SK-N-MC (cell line): ENCODE measurements at regions not wholly inside any gene's neighbourhood (a gene's known extent, or its start where the extent isn't known, plus 50 kb on each side); places are given as distances from the start of the nearest gene placed in this dataset.
"Not testable (repeated sequence)": the region's sequence is repeated elsewhere in the genome, so short reads cannot be mapped to it uniquely, and the experiment has no call there.

Experiments used
- DNase-seq: peaks from one replicate; pipeline ENCODE4 v3.0.0-alpha.2; 2011; ENCODE audit warnings: low read depth, low spot score
- H3K27ac ChIP-seq: fragments of 200-600 bp; sonication (generic); 2 replicates; pipeline ENCODE4 v1.5.1; 2016; ENCODE audit warnings: mixed run types
- H3K36me3 ChIP-seq: fragments of 200-600 bp; sonication (generic); 2 replicates; pipeline ENCODE4 v1.6.1; 2017; ENCODE audit warnings: antibody characterized with exemption, low read length, mixed read lengths; ENCODE audit not compliant: insufficient read depth
- H3K4me3 ChIP-seq: fragments of 200-600 bp; sonication (generic); 2 replicates; pipeline ENCODE4 v1.5.1; 2016
- H3K9ac ChIP-seq: fragments of 200-600 bp; sonication (generic); 2 replicates; pipeline ENCODE4 v1.8.0; 2017; ENCODE audit warnings: mixed run types, mixed read lengths; ENCODE audit not compliant: insufficient read length
- H3K9me3 ChIP-seq: fragments of 200-600 bp; sonication (generic); 2 replicates; pipeline ENCODE4 v1.6.1; 2017; ENCODE audit warnings: low read depth, mild to moderate bottlenecking, antibody characterized with exemption, low read length, moderate library complexity, mixed read lengths
- EZH2 ChIP-seq: fragments of 200-600 bp; sonication (generic); IDR thresholded peaks from one replicate; pipeline ENCODE4 v1.6.1; 2017; ENCODE audit warnings: antibody characterized with exemption
- FOXP2 ChIP-seq: optimal IDR thresholded peaks from 2 replicates; pipeline ENCODE3; 2011; ENCODE audit warnings: mild to moderate bottlenecking, moderate library complexity; ENCODE audit not compliant: insufficient read depth; ENCODE audit errors: extremely low read length, control extremely low read depth
- POLR2AphosphoS5 ChIP-seq: IDR thresholded peaks from 2 replicates; pipeline ENCODE4 v1.6.1; 2012; ENCODE audit warnings: mild to moderate bottlenecking, low read depth, low read length, borderline replicate concordance

GRCh38 chr4:123603165-123603564 is 206.6 kb downstream of the SPRY1 start:
- Histone ChIP-seq H3K9ac (no peak overlapping the region), H3K9me3 (no peaks in the 10 kb centered on the region), H3K27ac (no peak overlapping the region), H3K36me3 (no peaks in the 10 kb centered on the region), H3K4me3 (no peak overlapping the region)
- no peak for TF ChIP-seq POLR2AphosphoS5
- TF ChIP-seq EZH2: no peak
- no peak for TF ChIP-seq FOXP2
- DNase-seq: no peak

- not testable (repeated sequence) for H3K9me3 ChIP-seq, H3K4me3 ChIP-seq, DNase-seq, H3K9ac ChIP-seq, H3K27ac ChIP-seq, H3K36me3 ChIP-seq
These were observed 209.2 kb downstream of the SPRY1 start for GRCh38 chr4:123605797-123606196.

GRCh38 chr4:123606336-123606735 is 209.7 kb downstream of the SPRY1 start:
- H3K27ac ChIP-seq: no peak overlapping the region

GRCh38 chr4:123606946-123607542 is 210.4 kb downstream of the SPRY1 start:
- TF ChIP-seq POLR2AphosphoS5: no peak
- no peak for TF ChIP-seq EZH2
- no peak for TF ChIP-seq FOXP2
- Histone ChIP-seq H3K9me3 (no peaks in the 10 kb centered on the region), H3K36me3 (no peaks in the 10 kb centered on the region), H3K4me3 (no peak overlapping the region), H3K27ac (no peak overlapping the region), H3K9ac (no peak overlapping the region)
- no peak for DNase-seq

More at GRCh38 chr4:123606336-123606735, 209.7 kb downstream of the SPRY1 start:
- Histone ChIP-seq H3K9ac (no peak overlapping the region), H3K9me3 (no peaks in the 10 kb centered on the region), H3K36me3 (no peaks in the 10 kb centered on the region), H3K4me3 (no peak overlapping the region)
- TF ChIP-seq FOXP2: no peak
- no peak for TF ChIP-seq POLR2AphosphoS5
- no peak for TF ChIP-seq EZH2
- no peak for DNase-seq

- no peak overlapping the region for H3K4me3 ChIP-seq
- no peak overlapping the region for H3K9ac ChIP-seq
- H3K36me3 ChIP-seq: no peaks in the 10 kb centered on the region
- no peaks in the 10 kb centered on the region for H3K9me3 ChIP-seq
- DNase-seq: no peak
- H3K27ac ChIP-seq: no peak overlapping the region
- TF ChIP-seq FOXP2: no peak
- TF ChIP-seq POLR2AphosphoS5: no peak
- TF ChIP-seq EZH2: no peak
These were observed 213.2 kb downstream of the SPRY1 start for GRCh38 chr4:123609829-123610228.

- H3K9me3 ChIP-seq: no peaks in the 10 kb centered on the region
- TF ChIP-seq POLR2AphosphoS5: no peak
- TF ChIP-seq FOXP2: no peak
- no peak for TF ChIP-seq EZH2
- no peak for DNase-seq
- H3K36me3 ChIP-seq: no peaks in the 10 kb centered on the region
- no peak overlapping the region for H3K4me3 ChIP-seq
- no peak overlapping the region for H3K27ac ChIP-seq
- H3K9ac ChIP-seq: no peak overlapping the region
These were observed 217.2 kb downstream of the SPRY1 start for GRCh38 chr4:123613586-123614344.

GRCh38 chr4:123615901-123616300 is 219.3 kb downstream of the SPRY1 start:
- no peak overlapping the region for H3K9ac ChIP-seq
- H3K4me3 ChIP-seq: no peak overlapping the region
- H3K9me3 ChIP-seq: no peaks in the 10 kb centered on the region
- no peaks in the 10 kb centered on the region for H3K36me3 ChIP-seq
- TF ChIP-seq POLR2AphosphoS5 (no peak), EZH2 (no peak), FOXP2 (no peak)
- no peak for DNase-seq
- H3K27ac ChIP-seq: no peak overlapping the region

- peak; percentile 47 for DNase-seq
- H3K4me3 ChIP-seq: no peak overlapping the region
- no peak overlapping the region for H3K9ac ChIP-seq
These were observed 220.4 kb downstream of the SPRY1 start for GRCh38 chr4:123616951-123617461.

GRCh38 chr4:123617791-123618190 is 221.2 kb downstream of the SPRY1 start:
- Histone ChIP-seq H3K9me3 (no peaks in the 10 kb centered on the region), H3K4me3 (no peak overlapping the region), H3K9ac (no peak overlapping the region), H3K27ac (no peak overlapping the region), H3K36me3 (no peaks in the 10 kb centered on the region)
- no peak for DNase-seq
- TF ChIP-seq POLR2AphosphoS5 (no peak), EZH2 (no peak), FOXP2 (no peak)

More at GRCh38 chr4:123616951-123617461, 220.4 kb downstream of the SPRY1 start:
- no peak overlapping the region for H3K27ac ChIP-seq
- H3K36me3 ChIP-seq: no peaks in the 10 kb centered on the region
- no peak for TF ChIP-seq FOXP2
- TF ChIP-seq EZH2: no peak
- no peak for TF ChIP-seq POLR2AphosphoS5
- H3K9me3 ChIP-seq: no peaks in the 10 kb centered on the region
